ENCODE measurements at regions not wholly inside any gene's neighbourhood (a gene's known extent, or its start where the extent isn't known, plus 50 kb on each side); places are given as distances from the start of the nearest gene placed in this dataset.

GRCh38 chr6:112568066-112568465 is 220.9 kb downstream of the RFPL4B start:
- Histone ChIP-seq H3K4me3 (replicated peaks in 1 of 3; ENCODE audit: insufficient read depth in 1 of 3, low read depth in 1 of 3, low read length in 3 of 3) (no peak overlapping the region), H2AFZ (ENCODE audit: low read depth, low read length) (no peak overlapping the region), H3K27ac (ENCODE audit: insufficient read depth, low read depth, low read length) (no peak overlapping the region), H3K36me3 (ENCODE audit: control insufficient read depth in 2 of 2, extremely low read depth in 1 of 2, insufficient read depth in 2 of 2, low read length in 2 of 2) (no peaks in the 10 kb centered on the region), H3K79me2 (ENCODE audit: control insufficient read depth, insufficient read depth, low read length) (no peaks in the 10 kb centered on the region), H3K4me1 (ENCODE audit: control insufficient read depth, extremely low read depth, insufficient read depth, low read length) (no peaks in the 10 kb centered on the region), H3K9ac (replicated peaks; ENCODE audit: extremely low read depth, insufficient read depth, low read length) (no peak overlapping the region), H3K27me3 (ENCODE audit: control insufficient read depth in 2 of 2, insufficient read depth in 2 of 2, low read length in 2 of 2) (no peaks in the 10 kb centered on the region), H3K9me3 (replicated peaks; ENCODE audit: control insufficient read depth, insufficient read depth, low read length) (no peaks in the 10 kb centered on the region), H4K20me1 (replicated peaks; ENCODE audit: control insufficient read depth, extremely low read depth, insufficient read depth, low read length) (no peaks in the 10 kb centered on the region), H3K9me1 (replicated peaks; ENCODE audit: control insufficient read depth, extremely low read depth, insufficient read depth, low read length) (no peaks in the 10 kb centered on the region), H3K4me2 (ENCODE audit: insufficient read depth, low read length) (no peak overlapping the region)
- FAIRE-seq (no peak), DNase-seq (ENCODE audit: low read depth, low spot score) (no peak)
- ChIA-PET CTCF (no interaction called here), POLR2A (no interaction called here)
- intact Hi-C loops (cut with micrococcal nuclease) (no loop called here), dilution Hi-C loops (cut with MboI; ENCODE audit: extremely low pct_ligation_motif_present, low sequenced_read_pairs) (no loop called here)
- no TSS peak for BruUV-seq (replicated peaks)
- TF ChIP-seq POLR2A (IDR thresholded peaks at IDR 0.05; ENCODE audit: low read depth, low read length) (no peak), FOS (IDR thresholded peaks at IDR 0.05; ENCODE audit: borderline replicate concordance, insufficient read depth, low read length) (no peak), POLR2AphosphoS5 (IDR thresholded peaks at IDR 0.05; ENCODE audit: insufficient read depth, low read depth, low read length) (no peak), CTCF (IDR thresholded peaks at IDR 0.05; ENCODE audit: extremely low read depth in 1 of 2, insufficient read depth in 1 of 2, low read depth in 1 of 2, low read length in 2 of 2) (no peak), JUN (IDR thresholded peaks at IDR 0.05; ENCODE audit: borderline replicate concordance, insufficient read depth, insufficient read length, low read depth) (no peak), EZH2 (IDR thresholded peaks at IDR 0.05; ENCODE audit: borderline replicate concordance, low read depth, low read length, severe bottlenecking) (no peak), MYC (IDR thresholded peaks at IDR 0.05; ENCODE audit: low read depth, low read length) (no peak), GATA2 (IDR thresholded peaks at IDR 0.05; ENCODE audit: insufficient read depth, insufficient read length, low read depth, low read length) (no peak)
- TF ChIP-seq, protein P1, sequence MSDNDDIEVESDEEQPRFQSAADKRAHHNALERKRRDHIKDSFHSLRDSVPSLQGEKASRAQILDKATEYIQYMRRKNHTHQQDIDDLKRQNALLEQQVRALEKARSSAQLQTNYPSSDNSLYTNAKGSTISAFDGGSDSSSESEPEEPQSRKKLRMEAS (IDR thresholded peaks at IDR 0.05; ENCODE audit: insufficient read depth, insufficient read length): no peak

Measured in endothelial cell of umbilical vein (primary cell).